ENCODE measurements at regions not wholly inside any gene's neighbourhood (a gene's known extent, or its start where the extent isn't known, plus 50 kb on each side); places are given as distances from the start of the nearest gene placed in this dataset.
"Not testable (repeated sequence)": the region's sequence is repeated elsewhere in the genome, so short reads cannot be mapped to it uniquely, and the experiment has no call there.

DNA sequence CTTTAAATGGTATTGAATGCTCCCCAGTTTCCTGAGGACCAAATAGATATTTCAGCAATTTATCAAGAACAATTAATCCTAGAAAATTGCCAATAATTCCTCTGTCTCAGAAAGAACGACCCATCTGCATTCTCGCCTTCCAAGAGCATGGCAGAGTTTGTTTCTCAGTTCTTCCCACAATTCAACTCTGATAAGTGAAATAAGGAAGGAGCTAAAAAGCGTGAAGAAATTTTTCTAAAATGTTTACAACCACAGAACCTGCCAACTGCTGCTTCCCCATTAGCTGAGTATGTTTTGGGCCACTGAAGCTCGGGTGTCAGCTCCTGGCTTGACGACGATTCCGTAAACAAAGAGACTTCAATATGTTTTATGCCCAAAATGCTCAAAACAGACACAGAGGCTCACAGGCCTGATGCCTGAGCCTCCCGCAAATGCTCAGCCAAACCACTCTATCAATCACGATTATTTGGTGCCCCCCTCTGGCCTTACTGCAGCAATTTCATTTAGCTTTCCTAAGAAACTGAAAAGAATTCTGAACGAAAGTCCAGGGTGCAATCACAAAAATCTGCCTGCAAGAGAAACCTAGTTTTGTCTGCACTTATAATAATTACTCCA, 259.2 kb upstream of the CCDC54 start:
- peak; percentile 30 for DNase-seq

- DNase-seq: no peak
These were observed 252.4 kb upstream of the CCDC54 start for GRCh38 chr3:107124885-107125284.

GRCh38 chr3:107128946-107129345, 248.3 kb upstream of the CCDC54 start:
- no peak for DNase-seq

DNA sequence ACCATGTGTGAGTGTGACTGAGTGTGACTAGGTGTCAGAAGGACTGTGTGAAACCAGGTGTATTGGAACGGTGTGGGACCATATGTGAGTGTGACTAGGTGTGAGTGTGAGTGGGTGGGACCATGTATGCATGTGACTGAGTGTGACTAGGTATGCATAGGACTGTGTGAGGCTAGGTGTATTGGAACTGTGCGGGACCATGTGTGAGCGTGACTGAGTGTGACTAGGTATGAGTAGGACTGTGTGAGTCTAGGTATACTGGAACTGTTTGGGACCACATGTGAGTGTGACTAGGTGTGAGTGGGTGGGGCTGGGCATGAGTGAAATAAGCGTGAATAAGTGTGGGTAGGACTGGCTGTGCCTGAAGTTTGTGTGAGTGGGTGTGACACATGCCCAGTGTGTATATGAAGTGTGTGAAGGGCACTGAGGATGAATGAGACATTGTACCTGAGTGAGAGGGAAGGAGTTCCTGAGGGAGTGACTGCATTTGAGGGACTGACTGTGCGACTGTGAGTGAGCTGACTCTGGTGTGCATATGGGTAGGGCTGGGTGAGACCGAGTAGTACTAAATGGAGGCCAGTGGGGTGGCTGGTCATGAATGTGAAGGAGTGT, 247.0 kb upstream of the CCDC54 start:
- DNase-seq: no peak

DNA sequence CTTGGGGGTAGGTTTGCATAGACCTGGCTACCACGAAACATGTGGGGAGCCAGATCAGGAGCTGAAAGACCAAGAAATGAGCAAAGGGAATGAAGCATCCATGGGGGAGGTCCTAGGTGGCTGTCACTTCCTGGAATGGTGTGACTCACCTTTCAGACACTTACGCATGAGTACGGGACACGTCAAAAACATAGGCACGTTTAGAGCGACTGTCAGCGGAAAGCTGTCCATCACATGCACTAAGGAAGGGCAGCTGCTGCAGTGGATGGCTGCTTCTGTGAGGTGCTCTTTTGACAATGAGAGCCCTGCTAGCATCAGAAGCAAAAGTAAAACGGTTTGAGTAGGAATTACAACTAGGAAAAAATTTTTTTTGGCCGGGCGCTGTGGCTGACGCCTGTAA, 244.6 kb upstream of the CCDC54 start:
- DNase-seq: no peak

DNA sequence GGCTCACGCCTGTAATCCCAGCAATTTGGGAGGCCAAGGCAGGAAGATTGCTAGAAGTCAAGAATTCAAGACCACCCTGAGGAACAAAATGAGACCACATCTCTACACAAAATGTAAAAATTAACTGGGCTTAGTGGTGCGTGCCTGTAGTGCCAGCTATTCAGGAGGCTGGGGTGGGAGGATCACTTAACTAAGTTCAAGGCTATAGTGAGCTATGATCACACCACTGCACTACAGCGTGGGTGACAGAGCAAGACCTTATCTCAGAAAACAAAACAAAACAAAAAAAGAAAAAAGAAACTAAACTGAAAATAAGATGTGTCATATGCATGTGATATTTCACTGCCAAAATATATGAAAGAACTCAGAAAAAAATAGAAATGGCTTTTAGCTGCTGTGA, 243.3 kb upstream of the CCDC54 start:
- no peak for DNase-seq

DNA sequence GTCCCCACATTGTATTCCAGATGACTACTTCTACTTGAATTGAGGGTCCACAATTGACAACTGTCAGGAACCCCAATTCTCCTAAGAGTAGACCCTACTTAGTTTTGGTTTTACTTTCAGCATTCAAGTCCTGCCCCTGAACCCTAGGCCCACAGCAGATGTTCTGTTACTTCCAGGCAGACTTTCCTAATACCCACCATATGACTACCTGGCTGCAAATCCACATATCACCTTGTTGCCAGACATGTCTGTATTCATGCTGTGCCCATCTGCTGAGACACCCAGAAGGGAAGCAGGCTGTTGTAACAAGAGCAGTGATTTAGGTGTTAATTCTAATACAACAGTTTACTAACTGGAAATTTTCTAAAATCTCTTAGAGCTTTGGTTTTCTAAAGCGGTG, 235.1 kb upstream of the CCDC54 start:
- no peak for DNase-seq

GRCh38 chr3:107142786-107143575, 234.3 kb upstream of the CCDC54 start:
- no peak for DNase-seq

- DNase-seq: no peak
These were observed 226.6 kb upstream of the CCDC54 start for GRCh38 chr3:107150675-107151074.

DNA sequence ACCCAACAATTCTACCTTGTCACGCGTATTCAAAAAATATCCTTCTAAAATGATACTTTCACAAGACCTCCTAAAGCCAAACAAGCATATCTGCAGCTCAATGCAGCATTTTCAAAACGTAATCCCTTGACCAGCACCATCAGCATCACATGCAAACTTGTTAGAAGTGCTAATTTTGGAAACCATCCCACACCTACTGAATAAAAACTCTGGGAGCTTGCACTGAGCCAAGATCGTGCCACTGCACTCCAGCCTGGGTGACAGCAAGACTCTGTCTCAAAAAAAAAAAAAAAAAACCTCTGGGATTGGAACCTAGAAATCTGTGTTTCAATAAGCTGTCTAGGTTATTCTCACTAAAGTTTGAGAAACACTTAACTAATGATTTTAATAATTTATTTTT, 223.3 kb upstream of the CCDC54 start:
- no peak for DNase-seq

- no peak for DNase-seq
These were observed 204.8 kb upstream of the CCDC54 start for GRCh38 chr3:107172411-107172810.

- no peak for DNase-seq
These were observed 192.9 kb upstream of the CCDC54 start for GRCh38 chr3:107184375-107184774.

- no peak for DNase-seq
These were observed 189.0 kb upstream of the CCDC54 start for GRCh38 chr3:107188262-107188661.

- no peak for DNase-seq
These were observed 188.0 kb upstream of the CCDC54 start for GRCh38 chr3:107189158-107189791.

GRCh38 chr3:107193116-107193515, 184.1 kb upstream of the CCDC54 start:
- DNase-seq: no peak

GRCh38 chr3:107198581-107199181, 178.6 kb upstream of the CCDC54 start:
- DNase-seq: no peak

GRCh38 chr3:107201146-107201545, 176.1 kb upstream of the CCDC54 start:
- no peak for DNase-seq

- not testable (repeated sequence) for DNase-seq
These were observed 174.4 kb upstream of the CCDC54 start for GRCh38 chr3:107202885-107203284.

DNA sequence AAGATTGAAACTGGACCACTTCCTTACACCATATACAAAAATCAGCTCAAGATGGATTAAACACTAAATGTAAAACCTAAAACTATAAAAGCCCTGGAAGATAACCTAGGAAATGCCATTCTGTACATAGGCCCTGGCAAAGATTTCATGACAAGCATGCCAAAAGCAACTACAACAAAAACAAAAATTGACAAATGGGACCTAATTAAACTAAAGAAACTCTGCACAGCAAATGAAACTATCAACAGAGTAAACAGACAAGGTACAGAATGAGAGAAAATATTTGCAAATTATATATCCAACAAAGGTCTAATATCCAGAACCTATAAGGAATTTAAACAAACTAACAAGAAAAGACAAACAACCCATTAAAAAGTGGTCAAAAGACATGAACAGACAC, 173.1 kb upstream of the CCDC54 start:
- no peak for DNase-seq

DNA sequence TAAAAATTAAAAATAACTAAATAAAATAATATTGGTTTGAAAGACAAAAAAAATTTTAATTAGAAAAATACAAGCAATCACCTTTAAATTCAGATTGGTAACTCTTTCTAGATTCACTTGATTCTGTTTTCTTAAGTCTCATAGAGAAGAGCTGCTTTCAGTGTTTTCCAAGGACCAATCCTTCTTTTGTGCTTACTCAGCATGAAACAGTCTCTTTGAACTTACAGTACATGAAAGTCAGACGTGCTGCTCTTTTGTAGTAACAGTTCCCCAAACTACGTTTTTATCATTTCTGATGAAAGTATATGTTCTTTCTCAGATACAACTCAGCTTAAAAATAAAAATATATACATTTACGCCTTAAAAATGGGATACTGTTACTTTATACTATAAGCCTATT, 171.9 kb upstream of the CCDC54 start:
- DNase-seq: no peak

DNA sequence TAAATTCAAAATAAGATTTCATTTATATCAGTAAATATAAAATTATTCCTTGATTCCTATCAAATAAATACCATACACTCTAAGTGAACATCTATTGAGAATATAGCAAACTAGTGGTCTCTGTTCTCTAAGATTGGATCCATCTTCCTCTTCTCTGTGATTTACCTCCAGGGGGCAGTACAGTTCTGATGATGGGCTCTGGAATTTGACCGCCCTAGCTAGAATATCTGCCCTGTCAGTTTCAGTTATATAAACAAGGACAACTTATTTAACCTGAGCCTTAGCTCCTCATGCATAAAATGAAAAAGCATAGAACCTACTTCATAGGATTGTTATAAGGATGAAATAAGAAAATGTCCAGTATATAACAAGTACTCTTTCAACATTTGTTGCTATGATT, 171.1 kb upstream of the CCDC54 start:
- peak; percentile 16 for DNase-seq

DNA sequence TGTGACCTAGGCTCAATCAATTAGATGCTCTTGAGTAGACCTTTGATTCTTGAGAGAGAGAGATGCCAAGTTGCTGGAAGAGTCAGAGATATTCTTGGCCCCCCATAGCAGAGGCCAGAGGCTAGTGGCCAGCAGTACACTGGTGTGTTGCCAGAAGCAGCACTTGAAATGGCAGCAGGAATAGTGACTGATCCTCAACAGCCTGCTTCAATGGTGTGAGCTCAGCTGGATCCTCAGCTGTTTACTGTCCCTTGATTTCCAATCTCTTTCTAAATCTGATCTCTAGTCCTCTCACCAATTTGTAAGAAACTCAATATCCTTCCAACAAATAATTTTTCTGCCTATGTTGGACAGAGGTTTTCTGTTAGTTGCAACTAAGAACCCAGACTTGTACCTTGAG, 170.3 kb upstream of the CCDC54 start:
- no peak for DNase-seq

DNA sequence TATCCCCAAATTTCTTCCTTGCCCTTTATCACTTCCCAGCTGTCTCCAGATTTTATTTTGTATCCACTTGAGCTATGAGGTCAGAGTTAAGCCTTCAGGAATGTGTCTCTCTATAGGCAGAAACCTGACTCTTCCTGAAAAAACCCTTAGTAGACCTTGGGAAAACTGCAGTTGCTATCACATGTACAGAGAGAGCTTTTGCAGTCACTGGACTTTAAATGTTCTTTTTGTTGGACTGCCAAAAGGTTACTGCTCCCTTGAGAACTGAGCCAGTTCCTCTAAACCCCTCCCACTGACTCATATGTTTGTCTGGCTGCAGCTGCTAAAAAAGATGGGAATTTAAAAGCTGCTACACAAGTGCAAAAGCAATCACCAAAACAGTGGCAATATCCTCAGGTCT, 169.1 kb upstream of the CCDC54 start:
- DNase-seq: no peak

All from NCI-H748 treated with DMSO at 0.1 percent for 48 hours (cell line).